Caco-2 (cell line): ENCODE measurements at regions not wholly inside any gene's neighbourhood (a gene's known extent, or its start where the extent isn't known, plus 50 kb on each side); places are given as distances from the start of the nearest gene placed in this dataset.

ENCODE experiments used
- BruUV-seq: library from RNA; stranded (reverse); fragments of 400-500 nt; replicated peaks from 2 replicates; lab custom pipeline; 2021; lab: Mats Ljungman, UMichigan
- CTCF ChIA-PET: fragments of 300-600 bp; sonication (Branson Sonifier 250); formaldehyde crosslinking; loops from one replicate; lab custom pipeline; 2022; ENCODE audit warnings: antibody characterized with exemption; lab: Charles Lee
- POLR2A ChIA-PET: fragments of 300-600 bp; sonication (Branson Sonifier 250); formaldehyde crosslinking; loops from one replicate; lab custom pipeline; 2022; ENCODE audit warnings: antibody characterized with exemption; lab: Charles Lee
- DNase-seq, 2 experiments: peaks; one replicate each; pipeline versions ENCODE4 v3.0.0 to v3.0.0-alpha.2; 2020 to 2022
- H3K27me3 ChIP-seq: replicated peaks from 2 replicates; pipeline ENCODE4 v1.6.0; 2011; ENCODE audit warnings: low read length; ENCODE audit not compliant: control insufficient read depth, insufficient read depth
- H3K36me3 ChIP-seq: 2 replicates; pipeline ENCODE4 v1.5.1; 2011; ENCODE audit warnings: low read length; ENCODE audit not compliant: control insufficient read depth, insufficient read depth
- H3K4me1 ChIP-seq: fragments of 250-450 bp; sonication (Bioruptor Pico); 2 replicates; pipeline ENCODE4 v1.5.1; 2020; ENCODE audit warnings: mild to moderate bottlenecking
- H3K4me3 ChIP-seq: 2 replicates; pipeline ENCODE4 v1.5.1; 2011; ENCODE audit warnings: low read depth, mild to moderate bottlenecking, control low read depth, low read length
- H3K9me3 ChIP-seq: fragments of 250-450 bp; sonication (Bioruptor Pico); 2 replicates; pipeline ENCODE4 v1.5.1; 2020; ENCODE audit warnings: mild to moderate bottlenecking, moderate library complexity
- H3K27ac Mint-ChIP-seq: one replicate; pipeline ENCODE4 v1.8.0; 2022; ENCODE audit warnings: mixed read lengths; ENCODE audit not compliant: unreplicated experiment
- H3K27me3 Mint-ChIP-seq: one replicate; pipeline ENCODE4 v1.8.0; 2022; ENCODE audit warnings: mixed read lengths; ENCODE audit not compliant: insufficient read depth, unreplicated experiment
- H3K36me3 Mint-ChIP-seq: one replicate; pipeline ENCODE4 v1.8.0; 2022; ENCODE audit warnings: mild to moderate bottlenecking, mixed read lengths; ENCODE audit not compliant: insufficient read depth, unreplicated experiment
- H3K4me1 Mint-ChIP-seq: one replicate; pipeline ENCODE4 v1.8.0; 2022; ENCODE audit warnings: low read depth, mixed read lengths; ENCODE audit not compliant: unreplicated experiment
- H3K4me3 Mint-ChIP-seq: one replicate; pipeline ENCODE4 v1.8.0; 2022; ENCODE audit warnings: mild to moderate bottlenecking, moderate library complexity, mixed read lengths; ENCODE audit not compliant: unreplicated experiment
- H3K9me3 Mint-ChIP-seq: one replicate; pipeline ENCODE4 v1.8.0; 2022; ENCODE audit warnings: mixed read lengths; ENCODE audit not compliant: unreplicated experiment
- intact Hi-C: fragments of 100-400 bp; cut with micrococcal nuclease; formaldehyde crosslinking; loops from one replicate; pipeline ENCODE4 v1.10.0; 2022; ENCODE audit not compliant: unreplicated experiment
- TF ChIP-seq, protein P1 (sequence below), 2 experiments: fragments of 200-600 bp in 1 of 2; IDR thresholded peaks; 1 replicate in 1 of 2; 2 replicates in 1 of 2; pipeline versions ENCODE4 v1.5.1 to v1.8.0; 2011 to 2022; ENCODE audit warnings: antibody characterized with exemption in 1 of 2, control low read depth in 1 of 2, inconsistent platforms in 1 of 2, low read depth in 1 of 2, low read length in 1 of 2, mild to moderate bottlenecking in 1 of 2, moderate library complexity in 1 of 2; ENCODE audit not compliant: insufficient read depth in 1 of 2, severe bottlenecking in 1 of 2, unreplicated experiment in 1 of 2

DNA sequence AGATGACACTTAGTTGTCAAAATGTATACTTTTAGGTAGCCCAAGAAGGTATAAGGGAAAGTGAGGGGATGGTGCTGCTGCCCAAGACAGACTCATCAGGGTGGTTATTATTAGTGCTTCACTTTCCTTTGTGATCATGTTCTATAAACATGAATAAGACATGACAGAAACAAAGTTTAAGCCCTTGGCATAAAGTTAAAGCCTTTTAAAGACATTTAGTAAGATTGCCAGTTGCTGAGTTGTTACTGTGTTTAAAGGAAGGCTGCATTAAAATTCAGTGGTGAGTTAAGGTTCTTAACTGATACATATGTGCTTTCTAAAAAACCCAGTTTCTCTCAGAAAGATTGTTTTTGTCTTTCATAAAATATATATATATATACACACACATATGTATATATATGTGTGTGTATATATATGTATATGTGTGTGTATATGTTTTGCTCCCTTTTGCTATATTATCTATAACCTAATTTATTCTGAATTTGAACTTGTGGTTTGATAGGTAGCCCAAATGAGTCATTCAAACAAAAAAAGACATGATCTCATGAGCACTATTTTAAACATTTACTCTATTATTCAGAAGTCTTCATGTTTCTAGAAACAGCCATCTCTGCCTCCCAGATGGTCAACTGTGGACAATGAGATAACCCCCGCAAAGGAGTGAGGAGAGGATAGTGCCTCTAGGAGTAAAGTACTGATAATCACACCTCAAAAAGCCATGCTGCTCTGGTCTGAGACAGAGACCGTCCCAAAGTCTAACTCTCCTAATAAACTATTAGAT is 98.1 kb upstream of the OTUD4 start:
- Mint-ChIP-seq H3K9me3 (no peaks in the 10 kb centered on the region), H3K36me3 (no peaks in the 10 kb centered on the region), H3K4me3 (no peak overlapping the region), H3K4me1 (no peaks in the 10 kb centered on the region), H3K27ac (no peak overlapping the region), H3K27me3 (peaks cover 3% of the 10 kb centered on the region)
- Histone ChIP-seq H3K27me3 (no peaks in the 10 kb centered on the region), H3K4me3 (no peak overlapping the region), H3K36me3 (no peaks in the 10 kb centered on the region), H3K4me1 (no peaks in the 10 kb centered on the region), H3K9me3 (no peaks in the 10 kb centered on the region)
- CTCF ChIA-PET: no interaction called here
- TF ChIP-seq, protein P1, sequence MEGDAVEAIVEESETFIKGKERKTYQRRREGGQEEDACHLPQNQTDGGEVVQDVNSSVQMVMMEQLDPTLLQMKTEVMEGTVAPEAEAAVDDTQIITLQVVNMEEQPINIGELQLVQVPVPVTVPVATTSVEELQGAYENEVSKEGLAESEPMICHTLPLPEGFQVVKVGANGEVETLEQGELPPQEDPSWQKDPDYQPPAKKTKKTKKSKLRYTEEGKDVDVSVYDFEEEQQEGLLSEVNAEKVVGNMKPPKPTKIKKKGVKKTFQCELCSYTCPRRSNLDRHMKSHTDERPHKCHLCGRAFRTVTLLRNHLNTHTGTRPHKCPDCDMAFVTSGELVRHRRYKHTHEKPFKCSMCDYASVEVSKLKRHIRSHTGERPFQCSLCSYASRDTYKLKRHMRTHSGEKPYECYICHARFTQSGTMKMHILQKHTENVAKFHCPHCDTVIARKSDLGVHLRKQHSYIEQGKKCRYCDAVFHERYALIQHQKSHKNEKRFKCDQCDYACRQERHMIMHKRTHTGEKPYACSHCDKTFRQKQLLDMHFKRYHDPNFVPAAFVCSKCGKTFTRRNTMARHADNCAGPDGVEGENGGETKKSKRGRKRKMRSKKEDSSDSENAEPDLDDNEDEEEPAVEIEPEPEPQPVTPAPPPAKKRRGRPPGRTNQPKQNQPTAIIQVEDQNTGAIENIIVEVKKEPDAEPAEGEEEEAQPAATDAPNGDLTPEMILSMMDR (IDR thresholded peaks at IDR 0.05; ENCODE audit: insufficient read depth in 1 of 2, low read depth in 1 of 2, low read length in 1 of 2, severe bottlenecking in 1 of 2, unreplicated experiment in 1 of 2): no peak
- intact Hi-C loops: no loop called here
- POLR2A ChIA-PET: no interaction called here
- DNase-seq: no peak
- no TSS peak for BruUV-seq

GRCh38 chr4:145277011-145277410 is 96.6 kb upstream of the OTUD4 start:
- ChIA-PET POLR2A (no interaction called here), CTCF (no interaction called here)
- Mint-ChIP-seq H3K27ac (no peak overlapping the region), H3K9me3 (no peaks in the 10 kb centered on the region), H3K27me3 (peaks cover 3% of the 10 kb centered on the region), H3K4me3 (no peak overlapping the region), H3K36me3 (no peaks in the 10 kb centered on the region), H3K4me1 (no peaks in the 10 kb centered on the region)
- no peaks in the 10 kb centered on the region for H3K36me3 ChIP-seq
- no TSS peak for BruUV-seq
- intact Hi-C loops: no loop called here
- TF ChIP-seq, protein P1 (IDR thresholded peaks at IDR 0.05; ENCODE audit: insufficient read depth in 1 of 2, low read depth in 1 of 2, low read length in 1 of 2, severe bottlenecking in 1 of 2, unreplicated experiment in 1 of 2): no peak
- H3K27me3 ChIP-seq: no peaks in the 10 kb centered on the region
- H3K4me1 ChIP-seq: no peaks in the 10 kb centered on the region
- no peak overlapping the region for H3K4me3 ChIP-seq
- DNase-seq: no peak
- H3K9me3 ChIP-seq: no peaks in the 10 kb centered on the region

- DNase-seq: no peak
- Mint-ChIP-seq H3K9me3 (no peaks in the 10 kb centered on the region), H3K27me3 (peaks cover 3% of the 10 kb centered on the region), H3K4me3 (no peak overlapping the region), H3K27ac (no peak overlapping the region), H3K4me1 (no peaks in the 10 kb centered on the region), H3K36me3 (no peaks in the 10 kb centered on the region)
- H3K9me3 ChIP-seq: no peaks in the 10 kb centered on the region
- no peaks in the 10 kb centered on the region for H3K36me3 ChIP-seq
- ChIA-PET CTCF (no interaction called here), POLR2A (no interaction called here)
- TF ChIP-seq, protein P1 (IDR thresholded peaks at IDR 0.05; ENCODE audit: insufficient read depth in 1 of 2, low read depth in 1 of 2, low read length in 1 of 2, severe bottlenecking in 1 of 2, unreplicated experiment in 1 of 2): no peak
- H3K27me3 ChIP-seq: no peaks in the 10 kb centered on the region
- no peaks in the 10 kb centered on the region for H3K4me1 ChIP-seq
- no TSS peak for BruUV-seq
- no peak overlapping the region for H3K4me3 ChIP-seq
- intact Hi-C loops: no loop called here
These were observed 95.7 kb upstream of the OTUD4 start for GRCh38 chr4:145276050-145276449.
